Upper lobe of right lung (tissue), 1 donor: ENCODE measurements at regions not wholly inside any gene's neighbourhood (a gene's known extent, or its start where the extent isn't known, plus 50 kb on each side); places are given as distances from the start of the nearest gene placed in this dataset.

Experiments used
- ATAC-seq: fragments of 200-7000 bp; cut with Tn5 transposase; one replicate; pipeline ENCODE4 v1.9.1; 2020; ENCODE audit warnings: mild to moderate bottlenecking, moderate library complexity
- DNase-seq: peaks from one replicate; pipeline ENCODE4 v3.0.0-alpha.2; 2020
- H3K27ac ChIP-seq: fragments of 200-600 bp; one replicate; pipeline ENCODE4 v1.8.0; 2022
- H3K27me3 ChIP-seq: fragments of 200-600 bp; one replicate; pipeline ENCODE4 v1.8.0; 2022; ENCODE audit warnings: mild to moderate bottlenecking
- H3K36me3 ChIP-seq: fragments of 200-600 bp; one replicate; pipeline ENCODE4 v1.8.0; 2022
- H3K4me1 ChIP-seq: fragments of 200-600 bp; one replicate; pipeline ENCODE4 v1.8.0; 2022
- H3K4me3 ChIP-seq: fragments of 200-600 bp; one replicate; pipeline ENCODE4 v1.8.0; 2022; ENCODE audit warnings: mild to moderate bottlenecking
- H3K9me3 ChIP-seq: fragments of 200-600 bp; one replicate; pipeline ENCODE4 v1.8.0; 2022
- intact Hi-C: fragments of 100-400 bp; cut with DNase I; formaldehyde crosslinking; loops from one replicate; pipeline ENCODE4 v1.11.0; 2022
- TF ChIP-seq, protein P1 (sequence below): fragments of 200-600 bp; IDR thresholded peaks from one replicate; pipeline ENCODE4 v1.8.0; 2022; ENCODE audit warnings: antibody characterized with exemption
- donor health status: DM: no; HTN: yes; CAD: no; lungs with severe emphysema.

GRCh38 chr21:28252928-28253327 lies 739.7 kb downstream of the LTN1 start:
- Histone ChIP-seq H3K27me3 (no peaks in the 10 kb centered on the region), H3K27ac (no peak overlapping the region), H3K36me3 (no peaks in the 10 kb centered on the region), H3K9me3 (no peaks in the 10 kb centered on the region), H3K4me1 (no peaks in the 10 kb centered on the region), H3K4me3 (no peak overlapping the region)
- ATAC-seq (no peak), DNase-seq (no peak)
- intact Hi-C loops = no loop called here
- TF ChIP-seq, protein P1, sequence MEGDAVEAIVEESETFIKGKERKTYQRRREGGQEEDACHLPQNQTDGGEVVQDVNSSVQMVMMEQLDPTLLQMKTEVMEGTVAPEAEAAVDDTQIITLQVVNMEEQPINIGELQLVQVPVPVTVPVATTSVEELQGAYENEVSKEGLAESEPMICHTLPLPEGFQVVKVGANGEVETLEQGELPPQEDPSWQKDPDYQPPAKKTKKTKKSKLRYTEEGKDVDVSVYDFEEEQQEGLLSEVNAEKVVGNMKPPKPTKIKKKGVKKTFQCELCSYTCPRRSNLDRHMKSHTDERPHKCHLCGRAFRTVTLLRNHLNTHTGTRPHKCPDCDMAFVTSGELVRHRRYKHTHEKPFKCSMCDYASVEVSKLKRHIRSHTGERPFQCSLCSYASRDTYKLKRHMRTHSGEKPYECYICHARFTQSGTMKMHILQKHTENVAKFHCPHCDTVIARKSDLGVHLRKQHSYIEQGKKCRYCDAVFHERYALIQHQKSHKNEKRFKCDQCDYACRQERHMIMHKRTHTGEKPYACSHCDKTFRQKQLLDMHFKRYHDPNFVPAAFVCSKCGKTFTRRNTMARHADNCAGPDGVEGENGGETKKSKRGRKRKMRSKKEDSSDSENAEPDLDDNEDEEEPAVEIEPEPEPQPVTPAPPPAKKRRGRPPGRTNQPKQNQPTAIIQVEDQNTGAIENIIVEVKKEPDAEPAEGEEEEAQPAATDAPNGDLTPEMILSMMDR = no peak

DNA sequence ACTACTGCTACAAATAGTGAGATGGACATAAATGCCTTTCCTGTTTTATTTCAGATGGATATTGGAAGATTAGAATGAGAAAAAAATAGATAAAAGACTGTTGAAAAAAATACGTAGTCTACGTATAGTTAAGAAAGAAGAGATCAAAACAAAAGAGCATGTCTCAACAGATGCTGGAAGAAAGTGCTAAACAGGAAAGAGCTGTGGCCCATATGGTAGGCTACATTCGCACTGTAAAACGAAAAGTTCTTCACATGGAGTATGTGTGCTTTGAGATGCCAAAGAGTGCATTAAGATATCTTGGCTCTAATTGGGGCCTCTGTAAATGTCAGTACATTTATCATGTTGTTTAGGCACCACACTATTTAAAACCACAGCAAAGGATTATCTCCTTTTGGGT lies 741.7 kb downstream of the LTN1 start:
- Histone ChIP-seq H3K27me3 (no peaks in the 10 kb centered on the region), H3K36me3 (no peaks in the 10 kb centered on the region), H3K4me1 (no peaks in the 10 kb centered on the region), H3K9me3 (no peaks in the 10 kb centered on the region), H3K4me3 (no peak overlapping the region), H3K27ac (no peak overlapping the region)
- no peak for ATAC-seq
- intact Hi-C loops = no loop called here
- no peak for DNase-seq
- TF ChIP-seq, protein P1 = no peak

GRCh38 chr21:28247454-28248020 lies 745.1 kb downstream of the LTN1 start:
- no peak for ATAC-seq
- H3K27ac ChIP-seq = no peak overlapping the region

GRCh38 chr21:28240586-28240985 lies 752.1 kb downstream of the LTN1 start:
- intact Hi-C loops = no loop called here
- H3K4me3 ChIP-seq = no peak overlapping the region
- TF ChIP-seq, protein P1 = no peak
- no peaks in the 10 kb centered on the region for H3K36me3 ChIP-seq
- DNase-seq = no peak
- H3K27me3 ChIP-seq = no peaks in the 10 kb centered on the region
- no peaks in the 10 kb centered on the region for H3K9me3 ChIP-seq
- H3K27ac ChIP-seq = no peak overlapping the region
- peaks cover 6% of the 10 kb centered on the region for H3K4me1 ChIP-seq
- ATAC-seq = no peak

More at GRCh38 chr21:28247454-28248020, 745.1 kb downstream of the LTN1 start:
- no peak overlapping the region for H3K4me3 ChIP-seq
- TF ChIP-seq, protein P1 = no peak
- no peak for DNase-seq
- H3K9me3 ChIP-seq = no peaks in the 10 kb centered on the region
- H3K36me3 ChIP-seq = no peaks in the 10 kb centered on the region
- H3K27me3 ChIP-seq = no peaks in the 10 kb centered on the region
- intact Hi-C loops = no loop called here
- H3K4me1 ChIP-seq = no peaks in the 10 kb centered on the region

DNA sequence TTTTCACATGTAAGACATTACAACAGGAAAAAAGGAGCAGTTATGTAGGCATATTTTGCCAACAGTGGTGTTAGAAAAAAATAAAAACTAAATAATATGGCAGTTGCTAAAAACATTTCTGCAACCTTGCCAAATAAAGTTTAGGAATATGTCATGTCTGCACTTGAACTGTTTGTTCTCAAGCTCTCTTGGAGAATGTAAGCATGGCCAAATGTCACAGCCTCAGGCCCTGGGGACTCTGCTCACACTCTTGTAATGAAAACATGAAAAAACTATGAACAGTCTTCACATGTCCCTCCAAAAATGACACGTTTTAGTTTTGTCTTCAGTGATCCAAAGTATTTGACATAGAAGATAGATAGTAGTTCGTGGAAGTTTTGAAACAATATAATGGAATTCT lies 753.3 kb downstream of the LTN1 start:
- Histone ChIP-seq H3K36me3 (no peaks in the 10 kb centered on the region), H3K4me3 (no peak overlapping the region), H3K27me3 (no peaks in the 10 kb centered on the region), H3K9me3 (no peaks in the 10 kb centered on the region), H3K4me1 (peaks cover 6% of the 10 kb centered on the region), H3K27ac (no peak overlapping the region)
- intact Hi-C loops = no loop called here
- ATAC-seq (peak; percentile 32), DNase-seq (no peak)
- TF ChIP-seq, protein P1 = no peak

DNA sequence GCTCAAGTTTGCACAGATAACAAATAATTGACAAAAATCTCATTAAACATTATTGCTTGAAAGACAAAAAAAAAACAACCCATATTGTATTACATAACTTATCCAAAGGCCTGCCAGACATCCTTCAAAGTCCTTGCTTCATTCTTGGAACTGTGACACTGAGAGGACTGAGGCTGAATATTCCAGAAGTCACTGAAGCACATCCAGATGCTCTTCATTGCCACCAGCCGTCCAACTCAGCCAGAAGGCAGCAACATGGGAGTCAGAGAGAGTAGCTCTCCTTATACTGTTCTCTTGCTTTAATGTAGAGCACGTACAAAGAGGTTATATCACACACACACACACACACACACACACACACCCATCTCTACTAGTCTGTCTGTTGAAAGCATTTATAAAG lies 755.0 kb downstream of the LTN1 start:
- Histone ChIP-seq H3K9me3 (no peaks in the 10 kb centered on the region), H3K27ac (no peak overlapping the region), H3K27me3 (no peaks in the 10 kb centered on the region), H3K36me3 (no peaks in the 10 kb centered on the region), H3K4me1 (peaks cover 6% of the 10 kb centered on the region), H3K4me3 (no peak overlapping the region)
- no peak for ATAC-seq
- TF ChIP-seq, protein P1 = no peak
- no peak for DNase-seq
- intact Hi-C loops = no loop called here
